ENCODE measurements at regions not wholly inside any gene's neighbourhood (a gene's known extent, or its start where the extent isn't known, plus 50 kb on each side); places are given as distances from the start of the nearest gene placed in this dataset.

GRCh38 chr5:33346534-33346933 is 94.2 kb upstream of the TARS1 start:
- ATAC-seq: no peak
- no TSS peak for BruUV-seq (replicated peaks)
- H4K20me1 ChIP-seq (ENCODE audit: low read length): no peaks in the 10 kb centered on the region
- no peak for DNase-seq
- no peak overlapping the region for H2AFZ ChIP-seq (ENCODE audit: low read length)
- no peaks in the 10 kb centered on the region for H3K27me3 ChIP-seq (ENCODE audit: low read length)
- intact Hi-C loops (cut with micrococcal nuclease): no loop called here
- no peak overlapping the region for H3K4me3 ChIP-seq (ENCODE audit: low read length)
- H3K79me2 ChIP-seq (ENCODE audit: low read length): no peaks in the 10 kb centered on the region
- no peaks in the 10 kb centered on the region for H3K9me2 ChIP-seq (replicated peaks; ENCODE audit: low read length)
- no peaks in the 10 kb centered on the region for H3F3A ChIP-seq (ENCODE audit: low read length, unreplicated experiment)
- no peak overlapping the region for H3K9ac ChIP-seq (ENCODE audit: low read length)
- POLR2A ChIA-PET (ENCODE audit: unreplicated experiment): no interaction called here
- TF ChIP-seq EZH2phosphoT487 (IDR thresholded peaks at IDR 0.05; ENCODE audit: borderline replicate concordance, low read length) (no peak), CTCF (conservative IDR thresholded peaks at IDR 0.05; ENCODE audit: low read depth, low read length) (no peak), EZH2 (IDR thresholded peaks at IDR 0.05; ENCODE audit: low read length, unreplicated experiment) (no peak)
- CTCF ChIA-PET: no interaction called here
- H3K27ac ChIP-seq (ENCODE audit: low read length): no peak overlapping the region
- peaks cover 12% of the 10 kb centered on the region for H3K4me1 ChIP-seq (ENCODE audit: insufficient read depth, low read length)
- H3K36me3 ChIP-seq (ENCODE audit: low read depth, low read length): no peaks in the 10 kb centered on the region
- H3K4me2 ChIP-seq (ENCODE audit: low read length): no peak overlapping the region
- no peaks in the 10 kb centered on the region for H3K9me3 ChIP-seq (ENCODE audit: low read length)

GRCh38 chr5:33361781-33362180 is 79.0 kb upstream of the TARS1 start:
- ChIA-PET POLR2A (ENCODE audit: unreplicated experiment) (no interaction called here), CTCF (no interaction called here)
- ATAC-seq: no peak
- Histone ChIP-seq H3K4me1 (ENCODE audit: insufficient read depth, low read length) (no peaks in the 10 kb centered on the region), H3K9me2 (replicated peaks; ENCODE audit: low read length) (no peaks in the 10 kb centered on the region; the same call in 1 of the 2 replicates), H3K36me3 (ENCODE audit: low read depth, low read length) (no peaks in the 10 kb centered on the region), H3K27me3 (ENCODE audit: low read length) (no peaks in the 10 kb centered on the region), H3K4me3 (ENCODE audit: low read length) (no peak overlapping the region), H2AFZ (ENCODE audit: low read length) (no peak overlapping the region), H3K4me2 (ENCODE audit: low read length) (no peak overlapping the region), H3F3A (ENCODE audit: low read length, unreplicated experiment) (no peaks in the 10 kb centered on the region), H3K9me3 (ENCODE audit: low read length) (no peaks in the 10 kb centered on the region), H4K20me1 (ENCODE audit: low read length) (no peaks in the 10 kb centered on the region), H3K9ac (ENCODE audit: low read length) (no peak overlapping the region), H3K27ac (ENCODE audit: low read length) (no peak overlapping the region), H3K79me2 (ENCODE audit: low read length) (no peaks in the 10 kb centered on the region)
- DNase-seq: no peak
- intact Hi-C loops (cut with micrococcal nuclease): no loop called here
- no TSS peak for BruUV-seq (replicated peaks)
- TF ChIP-seq EZH2phosphoT487 (IDR thresholded peaks at IDR 0.05; ENCODE audit: borderline replicate concordance, low read length): no peak
- no peak for TF ChIP-seq EZH2 (IDR thresholded peaks at IDR 0.05; ENCODE audit: low read length, unreplicated experiment)
- TF ChIP-seq CTCF (conservative IDR thresholded peaks at IDR 0.05; ENCODE audit: low read depth, low read length): no peak

GRCh38 chr5:33362915-33363314 is 77.8 kb upstream of the TARS1 start:
- H2AFZ ChIP-seq (ENCODE audit: low read length): no peak overlapping the region
- DNase-seq (no peak), ATAC-seq (no peak)
- no peak overlapping the region for H3K9ac ChIP-seq (ENCODE audit: low read length)
- H4K20me1 ChIP-seq (ENCODE audit: low read length): no peaks in the 10 kb centered on the region
- CTCF ChIA-PET: no interaction called here
- TF ChIP-seq CTCF (conservative IDR thresholded peaks at IDR 0.05; ENCODE audit: low read depth, low read length) (no peak), EZH2phosphoT487 (IDR thresholded peaks at IDR 0.05; ENCODE audit: borderline replicate concordance, low read length) (no peak), EZH2 (IDR thresholded peaks at IDR 0.05; ENCODE audit: low read length, unreplicated experiment) (no peak)
- no peaks in the 10 kb centered on the region for H3K36me3 ChIP-seq (ENCODE audit: low read depth, low read length)
- no peak overlapping the region for H3K4me2 ChIP-seq (ENCODE audit: low read length)
- no peaks in the 10 kb centered on the region for H3K27me3 ChIP-seq (ENCODE audit: low read length)
- H3K9me3 ChIP-seq (ENCODE audit: low read length): no peaks in the 10 kb centered on the region
- H3K9me2 ChIP-seq (replicated peaks; ENCODE audit: low read length): no peaks in the 10 kb centered on the region; the same call in 1 of the 2 replicates
- H3K4me3 ChIP-seq (ENCODE audit: low read length): no peak overlapping the region
- H3F3A ChIP-seq (ENCODE audit: low read length, unreplicated experiment): no peaks in the 10 kb centered on the region
- H3K27ac ChIP-seq (ENCODE audit: low read length): no peak overlapping the region
- no peaks in the 10 kb centered on the region for H3K79me2 ChIP-seq (ENCODE audit: low read length)
- POLR2A ChIA-PET (ENCODE audit: unreplicated experiment): no interaction called here
- intact Hi-C loops (cut with micrococcal nuclease): no loop called here
- BruUV-seq (replicated peaks): no TSS peak
- no peaks in the 10 kb centered on the region for H3K4me1 ChIP-seq (ENCODE audit: insufficient read depth, low read length)

All from PC-3 (cell line).